Liver (tissue), 3 donors: ENCODE measurements at regions not wholly inside any gene's neighbourhood (a gene's known extent, or its start where the extent isn't known, plus 50 kb on each side); places are given as distances from the start of the nearest gene placed in this dataset.

Source experiments
- CTCF ChIP-seq: fragments of 150-350 bp; IDR thresholded peaks from 2 replicates; pipeline ENCODE4 v1.5.1; 2017; ENCODE audit warnings: improper control_type of control experiment, low read depth, low read length; ENCODE audit not compliant: missing input control
- GABPA ChIP-seq, 2 donors: IDR thresholded peaks in 1 of 2; conservative IDR thresholded peaks in 1 of 2; 2 replicates each; pipeline ENCODE4 v1.6.1; 2016; ENCODE audit warnings: antibody characterized with exemption in 2 of 2, mild to moderate bottlenecking in 1 of 2, moderate library complexity in 1 of 2
- SP1 ChIP-seq: IDR thresholded peaks from 2 replicates; pipeline ENCODE4 v1.6.1; 2018; ENCODE audit warnings: antibody characterized with exemption, mild to moderate bottlenecking
- YY1 ChIP-seq: IDR thresholded peaks from 2 replicates; pipeline ENCODE4 v1.6.1; 2016; ENCODE audit warnings: antibody characterized with exemption, mild to moderate bottlenecking
- donor health status: healthy.
- donor health status: healthy.

- no peak for TF ChIP-seq CTCF
- TF ChIP-seq SP1, result no peak
- TF ChIP-seq YY1, result no peak
- no peak for TF ChIP-seq GABPA (IDR thresholded peaks at IDR 0.05 in 1 of 2, conservative IDR thresholded peaks at IDR 0.05 in 1 of 2)
Observed at GRCh38 chr9:90070056-90070455, 465.2 kb downstream of the GADD45G start.
